GM19240 (cell line): ENCODE measurements at regions not wholly inside any gene's neighbourhood (a gene's known extent, or its start where the extent isn't known, plus 50 kb on each side); places are given as distances from the start of the nearest gene placed in this dataset.
"Not testable (repeated sequence)": the region's sequence is repeated elsewhere in the genome, so short reads cannot be mapped to it uniquely, and the experiment has no call there.

Experiments
- DNase-seq: peaks from one replicate; pipeline ENCODE4 v3.0.0; 2011; ENCODE audit warnings: low spot score; ENCODE audit not compliant: insufficient read length

DNA sequence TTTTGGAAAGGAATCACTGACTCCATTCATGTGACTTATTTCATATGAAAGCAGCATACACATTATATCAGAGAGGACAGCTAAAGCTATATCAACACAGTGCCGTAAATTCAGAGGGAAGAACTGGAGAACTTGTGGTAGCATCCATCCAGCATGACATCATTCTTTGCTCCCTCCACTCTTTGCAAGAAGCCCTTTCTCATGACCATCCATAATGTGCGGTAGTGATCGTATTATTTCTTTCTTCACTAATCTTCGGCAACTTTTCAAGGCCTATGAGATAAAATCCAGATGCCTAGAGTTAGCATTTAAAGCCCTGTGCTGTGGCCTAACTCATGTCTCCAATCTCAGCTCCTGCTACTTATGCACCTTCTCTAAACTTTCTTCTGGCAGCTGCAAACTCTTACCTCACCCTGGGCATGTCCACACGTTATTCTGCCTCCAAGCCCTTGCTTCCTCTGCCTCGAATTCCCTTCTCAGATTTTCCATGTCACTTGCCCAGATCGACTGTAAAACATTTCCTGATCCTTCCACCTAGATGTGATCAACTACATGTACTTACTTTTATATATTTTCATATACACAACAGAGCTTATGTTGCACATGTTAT, 307.3 kb upstream of the SGCD start:
- no peak for DNase-seq

- DNase-seq, result no peak
Observed at GRCh38 chr5:156020647-156021046, 306.3 kb upstream of the SGCD start.

DNA sequence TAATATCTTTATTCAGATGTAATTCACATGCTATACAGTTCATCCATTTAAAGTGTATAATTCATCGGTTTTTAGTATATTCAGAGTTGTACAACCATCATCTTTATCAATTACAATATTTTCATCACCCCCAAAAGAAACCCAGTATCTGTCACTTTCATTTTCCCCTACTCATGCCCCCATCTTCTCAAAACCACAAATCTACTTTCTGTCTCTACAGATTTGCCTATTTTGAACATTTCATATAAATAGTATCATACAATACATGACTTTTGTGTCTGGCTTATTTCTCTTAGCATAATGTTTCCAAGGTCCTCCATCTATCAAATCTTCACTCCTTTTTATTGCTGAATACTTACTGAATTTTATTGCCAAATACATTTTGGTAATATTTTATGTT, 305.1 kb upstream of the SGCD start:
- DNase-seq, result no peak

- DNase-seq, result no peak
Observed at GRCh38 chr5:156025656-156026055, 301.3 kb upstream of the SGCD start.

GRCh38 chr5:156031181-156031580, 295.8 kb upstream of the SGCD start:
- no peak for DNase-seq

- DNase-seq, result no peak
Observed at GRCh38 chr5:156036640-156037039, 290.3 kb upstream of the SGCD start.

DNA sequence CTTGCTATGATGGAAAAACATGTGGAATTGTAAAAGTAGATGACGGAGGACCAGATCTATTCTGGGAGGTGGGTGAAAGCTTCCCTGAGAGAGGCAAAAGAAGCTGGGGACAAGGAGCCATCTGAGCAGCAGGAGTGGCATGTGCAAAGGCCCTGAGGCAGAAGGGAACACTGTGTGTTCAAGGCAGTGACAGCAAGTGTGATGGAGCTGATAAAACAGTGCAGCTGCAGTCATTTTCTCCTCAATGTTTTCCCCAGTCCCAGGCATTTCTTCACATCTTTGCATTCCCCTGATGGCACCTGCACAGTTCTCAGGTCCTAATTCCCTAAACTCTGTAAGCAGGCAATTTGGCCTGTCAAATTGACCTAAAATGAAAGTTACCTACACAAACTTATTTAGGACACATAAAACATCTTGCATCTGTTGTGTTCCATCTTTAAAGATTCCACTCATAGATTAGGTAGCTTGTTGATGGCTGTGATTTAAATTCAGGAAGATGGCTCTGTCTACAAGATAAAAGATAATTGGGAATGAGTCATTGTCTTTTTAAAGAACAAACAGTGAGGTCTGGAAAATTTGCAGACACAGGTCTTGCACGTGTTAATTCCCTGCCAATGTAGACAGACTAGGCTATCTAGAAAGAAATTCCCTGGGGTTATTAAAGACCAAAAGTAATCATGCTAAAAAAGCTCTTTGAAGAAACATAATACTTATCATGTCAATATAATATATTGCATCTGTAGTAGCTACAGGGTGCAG, 289.6 kb upstream of the SGCD start:
- no peak for DNase-seq

DNA sequence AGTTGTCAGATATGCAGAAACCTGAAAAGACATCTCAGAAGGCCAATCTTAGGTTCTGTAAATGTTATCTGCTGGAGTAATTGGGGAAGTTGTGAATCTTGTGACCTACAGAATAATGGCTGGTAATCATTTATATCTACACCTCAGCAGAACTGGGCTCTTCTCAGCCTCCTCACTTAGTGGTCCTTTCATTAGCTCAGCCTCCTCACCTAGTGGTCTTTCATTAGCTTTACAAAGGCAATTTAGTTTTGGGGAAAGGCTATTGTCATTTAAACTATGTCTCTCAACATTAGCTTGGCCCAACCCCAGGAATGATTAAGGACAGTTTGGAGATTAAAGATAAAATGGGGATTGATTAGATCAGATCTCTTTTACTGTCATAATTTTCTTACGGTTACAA, 284.2 kb upstream of the SGCD start:
- no peak for DNase-seq

- no peak for DNase-seq
Observed at GRCh38 chr5:156043351-156043750, 283.6 kb upstream of the SGCD start.

GRCh38 chr5:156051972-156052371, 275.0 kb upstream of the SGCD start:
- no peak for DNase-seq

GRCh38 chr5:156052656-156053055, 274.3 kb upstream of the SGCD start:
- DNase-seq, result no peak

GRCh38 chr5:156053056-156053455, 273.9 kb upstream of the SGCD start:
- DNase-seq, result no peak

- no peak for DNase-seq
Observed at GRCh38 chr5:156076912-156077311, 250.1 kb upstream of the SGCD start.

DNA sequence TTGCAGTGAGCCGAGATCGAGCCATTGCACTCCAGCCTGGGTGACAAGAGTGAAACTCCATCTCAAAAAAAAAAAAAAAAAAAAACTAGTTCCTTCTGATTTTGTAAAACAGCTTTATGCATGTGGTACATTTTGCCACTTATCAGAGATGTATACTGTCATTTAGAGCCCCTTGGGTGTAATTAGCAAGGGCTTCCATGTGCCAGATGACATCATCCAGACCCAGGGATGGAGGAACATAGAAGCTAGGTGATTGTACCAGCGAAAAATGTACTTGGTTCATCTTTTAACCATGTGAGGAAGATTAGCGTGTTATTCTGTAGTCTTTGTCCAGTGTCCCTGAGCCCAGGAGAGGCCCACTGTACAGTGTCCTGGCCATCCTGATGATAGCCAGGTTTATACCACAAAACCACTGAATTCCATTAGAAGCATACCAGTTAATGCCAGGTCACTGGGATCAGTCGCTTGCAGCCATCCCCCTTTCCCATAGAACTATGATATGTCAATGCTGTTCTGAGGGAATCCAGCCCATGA, 239.3 kb upstream of the SGCD start:
- no peak for DNase-seq

GRCh38 chr5:156089955-156090940, 236.7 kb upstream of the SGCD start:
- DNase-seq, result not testable (repeated sequence)

GRCh38 chr5:156093024-156093423, 233.9 kb upstream of the SGCD start:
- no peak for DNase-seq

- DNase-seq, result no peak
Observed at GRCh38 chr5:156094001-156094400, 233.0 kb upstream of the SGCD start.

DNA sequence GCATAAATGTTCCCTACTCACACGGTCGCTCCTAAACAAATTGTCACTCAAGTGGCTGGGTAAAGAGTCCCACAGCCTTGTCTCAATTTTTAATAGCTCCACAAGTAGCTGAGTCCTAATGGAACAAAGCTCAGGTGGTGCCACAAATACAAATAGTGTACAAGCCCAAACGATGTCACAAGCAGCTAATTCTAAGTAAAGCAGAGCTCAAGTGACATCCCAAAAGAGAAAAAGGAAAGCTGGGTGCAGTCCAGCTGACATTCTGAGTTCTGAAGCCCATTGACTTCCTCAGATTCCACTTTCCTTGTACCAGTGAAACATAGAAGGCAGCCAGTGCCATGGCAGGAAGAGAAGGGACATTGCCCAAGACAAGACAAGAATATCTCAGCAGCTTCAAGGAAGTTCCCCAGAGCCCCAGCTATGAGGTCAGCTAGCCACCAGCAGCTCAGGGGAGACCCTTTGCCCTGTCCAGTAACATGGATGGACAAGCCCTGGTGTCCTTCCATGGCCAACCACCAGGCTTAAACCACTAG, 231.2 kb upstream of the SGCD start:
- DNase-seq, result no peak

DNA sequence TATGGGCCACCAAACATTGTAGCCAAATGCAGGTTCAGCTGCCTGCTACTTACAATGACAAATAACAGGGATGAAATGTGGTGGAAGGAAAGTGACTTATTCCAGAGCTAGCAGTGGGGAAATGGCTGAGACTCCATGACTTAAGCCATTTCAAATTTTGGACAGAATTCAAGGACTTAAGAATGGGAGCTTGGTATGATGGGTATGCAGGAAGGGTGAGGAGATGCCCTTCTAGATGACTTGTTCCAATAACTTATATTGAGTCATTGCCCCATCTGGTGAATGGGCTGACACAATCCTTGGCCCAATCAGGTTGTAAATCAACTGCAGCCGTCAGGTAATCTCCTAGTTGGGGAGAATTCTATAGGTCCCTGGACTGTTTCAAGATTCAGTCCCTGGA, 230.7 kb upstream of the SGCD start:
- no peak for DNase-seq

- no peak for DNase-seq
Observed at GRCh38 chr5:156103155-156103885, 223.6 kb upstream of the SGCD start.
